GM19397 (cell line): ENCODE measurements at regions not wholly inside any gene's neighbourhood (a gene's known extent, or its start where the extent isn't known, plus 50 kb on each side); places are given as distances from the start of the nearest gene placed in this dataset.
A peak's percentile ranks its signal among the peaks of the same experiment; 100 is the strongest.
"Not testable (repeated sequence)": the region's sequence is repeated elsewhere in the genome, so short reads cannot be mapped to it uniquely, and the experiment has no call there.

Source experiments
- ATAC-seq: cut with Tn5 transposase; IDR thresholded peaks from one replicate; pipeline ENCODE4 v1.9.1; 2021; ENCODE audit warnings: mild to moderate bottlenecking, moderate library complexity; ENCODE audit not compliant: unreplicated experiment

DNA sequence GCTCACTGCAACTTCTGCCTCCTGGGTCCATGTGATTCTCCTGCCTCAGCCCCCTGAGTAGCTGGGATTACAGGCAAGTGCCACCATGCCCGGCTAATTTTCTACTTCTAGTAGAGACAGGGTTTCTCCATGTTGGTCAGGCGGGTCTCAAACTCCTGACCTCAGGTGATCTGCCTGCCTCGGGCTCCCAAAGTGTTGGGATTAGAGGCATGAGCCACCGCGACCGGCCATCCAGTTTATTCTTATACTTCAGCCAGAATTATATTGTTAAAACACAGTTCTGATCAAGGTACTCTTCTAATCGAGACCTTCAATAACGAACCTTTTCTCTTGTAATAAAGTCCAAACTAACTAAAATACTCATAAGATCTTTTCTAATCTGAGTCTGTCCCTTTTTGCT lies 119.6 kb upstream of the FAR2 start:
- not testable (repeated sequence) for ATAC-seq

DNA sequence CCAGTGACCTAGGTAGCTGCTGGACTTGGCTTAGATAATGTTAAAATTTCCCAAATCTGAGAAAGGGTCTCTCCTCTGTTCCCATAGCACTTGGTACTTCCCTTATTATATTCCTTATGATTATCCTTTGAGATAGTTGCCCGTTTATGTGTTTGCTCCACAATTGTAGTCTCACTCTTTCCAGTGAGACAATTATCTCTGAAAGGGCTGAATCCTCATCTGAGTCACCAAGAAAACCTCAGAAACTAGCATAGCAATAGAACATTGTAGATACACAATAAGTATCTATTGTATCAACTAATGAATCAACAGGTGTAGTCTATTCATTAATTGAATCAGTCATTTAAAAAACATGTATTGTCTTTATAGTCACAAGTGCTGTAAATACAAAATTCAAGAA lies 119.1 kb upstream of the FAR2 start:
- ATAC-seq = no peak

DNA sequence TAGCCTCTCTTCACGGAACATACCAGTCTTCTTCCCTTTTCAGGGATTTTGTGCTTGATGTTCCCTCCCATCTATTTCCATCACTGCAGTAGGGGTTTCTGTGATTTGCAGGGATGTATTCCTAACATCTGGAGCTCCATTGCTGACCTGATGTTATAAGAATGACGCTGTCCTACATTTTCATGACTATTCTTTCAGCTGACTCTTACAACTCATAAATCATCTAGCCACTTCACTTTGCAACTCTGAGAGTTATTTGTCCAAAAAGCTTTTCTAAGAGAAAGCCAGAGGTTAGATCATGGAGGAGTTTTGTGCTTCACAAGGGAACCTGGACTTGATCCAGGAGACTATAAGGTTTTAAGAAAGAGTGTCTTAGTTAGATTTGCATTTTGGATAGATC lies 116.6 kb upstream of the FAR2 start:
- no peak for ATAC-seq

DNA sequence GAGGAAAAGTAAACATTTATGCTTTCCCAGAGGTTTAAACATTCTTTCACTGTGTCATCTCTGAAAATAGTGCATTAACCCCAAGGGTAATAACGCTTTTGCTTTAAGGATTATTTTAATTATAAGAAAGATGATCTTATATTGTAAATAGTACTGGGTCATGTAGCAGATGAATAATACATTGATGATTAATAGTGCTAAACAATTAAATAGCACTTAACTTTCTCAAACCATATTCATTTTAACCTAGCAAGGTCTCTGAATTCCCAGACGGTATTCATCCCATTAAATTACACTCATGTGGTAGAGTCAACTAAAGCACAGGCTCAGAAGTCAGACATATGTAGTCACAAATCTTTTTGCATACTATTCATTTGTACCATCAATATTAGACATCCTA lies 115.6 kb upstream of the FAR2 start:
- no peak for ATAC-seq

DNA sequence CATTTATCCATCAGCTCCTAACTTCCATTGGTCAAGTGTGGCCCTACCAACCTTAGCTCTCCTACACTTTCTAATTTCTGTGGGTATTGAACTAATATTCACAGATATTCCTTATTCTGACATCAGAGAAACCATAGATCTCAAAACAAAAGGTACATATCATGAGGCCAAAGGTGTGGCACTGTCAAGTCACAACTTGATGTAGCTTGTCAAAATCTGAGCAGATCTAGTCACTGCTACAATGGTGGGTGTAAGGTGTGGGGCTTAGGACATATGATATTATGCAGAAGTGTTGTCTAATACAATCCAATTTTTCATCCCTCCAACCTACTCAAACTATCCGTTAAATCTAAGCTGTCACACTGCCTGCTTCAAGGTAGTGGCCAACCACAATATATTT lies 114.0 kb upstream of the FAR2 start:
- ATAC-seq = no peak

DNA sequence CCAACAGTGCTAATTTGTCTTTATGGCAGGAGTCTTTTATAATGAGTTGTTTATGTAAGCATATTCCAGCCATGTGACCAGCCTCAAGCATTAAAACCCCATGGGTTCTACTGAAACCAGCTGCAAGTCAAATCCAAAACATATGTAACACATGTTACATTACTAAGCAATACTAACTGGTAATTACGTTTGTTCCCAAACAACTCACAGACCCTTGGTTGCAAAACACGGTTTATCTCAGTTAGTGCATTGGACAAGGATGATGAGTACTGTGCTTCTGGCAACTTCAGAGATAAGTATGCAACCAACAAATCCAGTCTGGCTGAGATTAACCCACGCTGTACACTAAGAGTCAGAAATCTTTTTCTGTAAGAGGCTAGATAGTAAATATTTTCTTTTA lies 110.1 kb upstream of the FAR2 start:
- ATAC-seq = no peak

DNA sequence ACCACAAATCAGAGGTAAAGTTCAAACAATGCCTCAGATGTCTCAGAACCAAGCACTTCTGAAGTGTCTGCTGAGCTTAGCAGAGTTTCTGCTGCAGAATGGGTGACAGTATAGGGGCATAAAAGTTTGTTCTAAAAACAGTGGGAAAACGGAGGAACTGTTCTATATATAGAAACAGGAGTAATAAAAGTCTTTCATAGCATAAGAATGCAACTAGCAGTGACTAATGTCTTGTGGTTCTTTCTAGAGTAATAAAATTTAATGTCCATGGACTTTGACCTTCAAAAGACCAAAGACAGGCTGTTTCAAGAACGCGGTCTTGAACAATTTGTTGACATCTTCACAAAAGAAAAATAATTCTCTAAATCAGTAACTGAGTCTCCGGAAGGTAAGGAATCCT lies 107.5 kb upstream of the FAR2 start:
- no peak for ATAC-seq

DNA sequence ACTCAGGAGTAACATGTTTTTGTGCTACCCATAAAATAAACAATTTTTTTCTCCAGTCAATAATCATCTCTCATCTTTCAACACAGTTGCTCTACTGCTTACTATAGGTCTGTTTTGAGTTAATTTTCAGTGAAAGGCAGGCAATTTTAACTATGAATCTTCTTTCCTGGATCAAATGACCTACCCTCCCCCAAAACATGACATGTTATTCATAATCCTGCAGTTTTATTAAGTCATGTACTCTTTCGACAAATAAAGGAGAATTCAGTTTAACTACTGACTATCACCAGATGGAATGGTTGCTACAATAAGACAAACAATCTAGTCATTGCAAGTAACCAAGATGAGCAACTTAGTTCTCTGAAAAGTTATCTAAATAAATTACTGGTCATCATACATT lies 106.0 kb upstream of the FAR2 start:
- no peak for ATAC-seq

DNA sequence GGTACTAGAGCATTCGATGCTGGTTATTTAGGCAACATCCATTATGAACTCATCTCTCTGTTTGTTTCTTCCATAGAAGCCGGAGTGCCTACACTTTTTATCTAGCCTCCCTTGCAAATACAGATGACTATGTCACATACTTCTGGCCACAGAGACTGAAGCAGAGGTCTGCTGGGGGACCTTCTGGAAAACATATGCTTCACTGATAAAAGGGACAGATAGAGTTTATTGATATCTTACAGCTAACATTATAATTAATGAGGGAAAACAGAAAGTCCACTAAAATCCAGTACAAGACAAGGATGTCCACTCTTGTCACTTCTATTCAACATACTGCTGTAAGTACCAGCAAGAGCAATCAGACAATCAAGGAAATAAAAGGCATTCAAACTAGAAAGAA lies 104.3 kb upstream of the FAR2 start:
- ATAC-seq = no peak

DNA sequence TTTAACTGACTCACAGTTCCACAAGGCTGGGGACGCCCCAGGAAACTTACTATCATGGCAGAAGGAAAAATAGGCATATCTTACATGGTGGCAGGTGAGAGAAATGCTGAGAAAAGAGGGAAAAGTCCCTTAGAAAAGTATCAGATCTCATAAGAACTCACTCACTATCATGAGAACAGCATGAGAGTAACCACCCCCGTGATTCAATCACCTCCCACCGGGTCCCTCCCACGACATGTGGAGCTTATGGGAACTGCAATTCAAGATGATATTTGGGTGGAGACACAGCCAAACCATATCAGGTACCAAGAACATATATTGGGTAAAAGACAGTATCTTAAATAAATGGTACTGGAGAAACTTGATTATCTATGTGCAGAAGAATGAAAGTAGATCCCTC lies 100.3 kb upstream of the FAR2 start:
- ATAC-seq = no peak

DNA sequence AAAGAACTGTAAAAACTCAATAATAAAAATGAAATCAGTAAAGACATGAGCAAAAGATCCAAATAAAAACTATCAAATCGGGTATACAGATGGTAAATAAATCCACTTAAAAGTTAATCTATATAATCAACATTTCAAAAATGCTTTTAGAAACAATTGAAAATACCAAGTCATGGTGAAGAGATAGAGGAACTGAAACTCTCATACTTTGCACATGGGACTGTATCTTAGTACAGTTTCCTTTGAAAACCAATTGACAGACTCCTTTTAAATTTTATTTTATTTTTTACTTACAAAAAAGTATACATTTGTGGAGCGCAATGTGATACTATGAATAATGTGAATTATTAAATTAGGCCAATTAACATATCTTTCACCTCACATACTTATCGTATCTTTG lies 98.6 kb upstream of the FAR2 start:
- ATAC-seq = no peak

DNA sequence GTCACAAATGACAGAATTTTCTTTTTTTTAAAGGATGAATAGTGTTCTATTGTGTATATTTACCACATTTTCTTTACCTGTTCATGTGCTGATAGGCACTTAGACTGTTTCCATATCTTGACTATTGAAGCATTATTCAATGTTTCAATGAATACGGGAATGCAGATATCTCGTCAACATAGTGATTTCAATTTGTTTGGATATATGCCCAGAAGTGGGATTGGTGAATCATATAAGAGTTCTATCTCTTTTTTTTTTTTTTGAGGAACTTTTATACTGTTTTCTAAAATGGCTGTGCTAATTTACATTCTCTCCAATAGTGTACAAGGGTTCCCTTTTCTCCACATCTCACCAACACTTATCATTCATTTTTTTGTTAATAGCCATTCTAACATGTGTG lies 97.9 kb upstream of the FAR2 start:
- no peak for ATAC-seq

DNA sequence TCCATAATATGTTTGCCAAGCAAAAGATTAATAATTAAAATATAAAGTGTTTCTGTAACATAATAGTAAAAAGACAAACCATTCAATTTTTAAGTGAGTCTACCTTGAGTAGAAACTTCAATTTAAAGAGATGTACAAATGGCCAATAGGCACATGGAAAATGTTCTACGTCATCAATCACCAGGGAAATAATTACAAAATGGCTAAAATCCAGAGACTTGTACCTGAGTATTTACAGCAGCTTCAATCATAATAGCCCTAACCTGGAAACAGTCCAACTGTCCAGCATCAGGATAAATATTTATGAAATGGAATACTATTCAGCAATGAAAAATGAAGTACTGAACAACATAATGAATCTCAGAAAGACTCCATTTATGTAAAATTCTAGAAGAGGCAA lies 95.5 kb upstream of the FAR2 start:
- no peak for ATAC-seq

DNA sequence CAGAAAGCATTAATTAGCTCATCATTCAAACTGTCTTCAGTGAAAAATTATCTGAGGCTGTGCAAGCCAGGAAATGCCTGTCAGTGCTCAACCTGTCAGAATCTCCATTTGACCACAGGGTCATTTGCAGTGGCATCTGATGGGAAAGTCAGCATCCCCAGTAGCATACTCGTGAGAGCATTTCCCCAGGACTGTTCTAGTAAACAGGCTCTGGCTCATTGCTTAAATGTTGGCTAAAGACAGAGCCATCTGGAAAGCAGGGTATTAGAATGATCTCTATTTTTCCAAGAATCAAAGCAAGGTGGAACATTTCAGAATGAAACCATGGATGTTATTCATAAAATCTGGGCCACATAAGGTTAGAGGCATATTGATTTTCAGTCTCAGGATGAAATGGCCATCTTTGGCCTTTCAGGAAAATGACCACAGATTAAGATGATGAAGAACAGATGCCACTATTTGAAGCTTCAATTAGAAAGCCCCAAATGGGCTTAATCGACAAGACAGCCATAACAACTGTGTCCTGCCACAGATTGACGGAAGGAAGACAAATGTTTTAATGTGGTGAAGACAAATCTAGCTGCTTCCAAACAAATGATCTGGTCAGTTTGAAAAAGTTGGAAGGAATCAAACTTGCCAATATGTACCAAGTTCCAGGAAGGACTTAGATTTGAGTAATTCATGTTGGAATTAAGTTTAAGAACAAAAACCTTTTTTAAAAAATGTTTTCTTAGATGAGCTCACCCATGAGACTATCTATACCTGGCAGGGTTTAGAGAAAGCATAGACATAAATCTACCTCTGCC lies 94.0 kb upstream of the FAR2 start:
- no peak for ATAC-seq

DNA sequence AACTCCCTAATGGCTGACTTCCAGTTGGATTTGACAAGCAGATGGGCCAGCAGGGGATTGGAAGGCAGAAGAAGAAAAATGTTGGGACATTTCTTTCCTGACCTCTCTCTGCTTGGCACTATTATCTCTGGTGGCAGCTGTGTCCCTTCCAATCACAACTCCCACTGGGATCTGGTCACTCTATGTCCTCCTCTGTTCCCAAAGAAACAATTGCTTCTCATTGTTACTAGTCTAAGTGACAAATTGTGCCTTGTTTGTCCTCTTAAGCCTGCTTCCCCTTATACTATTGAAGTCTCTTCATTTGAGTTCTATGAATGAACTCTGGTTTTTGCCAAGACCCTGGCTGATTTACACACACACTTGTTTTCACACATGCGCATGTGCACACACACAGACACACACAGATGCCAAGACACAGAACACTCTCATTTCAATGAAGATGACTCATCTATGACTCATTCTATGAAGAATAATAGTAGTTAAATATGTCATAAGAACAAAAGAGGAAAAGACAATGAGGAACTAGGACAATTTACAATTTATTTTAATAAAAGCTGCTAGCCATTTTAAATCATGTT lies 83.0 kb upstream of the FAR2 start:
- ATAC-seq = no peak

DNA sequence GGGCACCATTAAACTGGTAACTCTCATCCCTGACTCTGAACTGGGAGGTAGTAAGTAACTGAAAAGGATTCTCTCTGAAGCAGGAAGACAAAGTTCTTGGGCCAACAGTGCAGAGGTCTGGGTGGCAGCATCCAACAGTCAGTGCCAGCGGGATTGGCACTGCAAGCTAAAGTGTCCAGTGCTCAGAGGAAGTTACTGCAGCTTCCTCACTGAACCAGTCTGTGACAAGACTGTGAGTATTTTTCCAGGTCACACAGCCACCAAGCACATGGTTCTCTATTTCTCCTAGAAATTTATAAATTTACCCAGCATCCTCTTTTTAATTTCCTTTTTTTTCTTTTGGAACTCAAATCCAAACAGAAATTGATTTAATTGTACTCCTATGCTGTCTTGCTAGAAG lies 81.6 kb upstream of the FAR2 start:
- ATAC-seq = no peak

DNA sequence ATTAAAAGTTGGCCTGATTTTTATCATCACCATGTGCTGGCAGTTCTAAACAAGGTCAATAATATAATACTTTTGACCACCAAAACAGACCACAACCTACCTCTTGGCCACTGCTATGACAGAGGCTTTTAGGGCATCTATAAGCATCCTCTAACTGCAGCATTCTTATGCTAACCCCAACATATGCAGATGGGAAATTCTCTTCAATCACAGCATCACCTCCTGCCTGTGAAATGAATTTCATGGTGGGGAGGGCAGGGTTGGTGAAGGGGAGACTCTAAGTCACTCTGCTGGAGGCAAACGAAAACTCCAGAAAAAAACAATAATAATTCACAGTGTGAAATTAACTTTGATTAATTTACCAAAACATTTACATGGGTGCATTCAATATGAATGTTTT lies 78.8 kb upstream of the FAR2 start:
- ATAC-seq = no peak

DNA sequence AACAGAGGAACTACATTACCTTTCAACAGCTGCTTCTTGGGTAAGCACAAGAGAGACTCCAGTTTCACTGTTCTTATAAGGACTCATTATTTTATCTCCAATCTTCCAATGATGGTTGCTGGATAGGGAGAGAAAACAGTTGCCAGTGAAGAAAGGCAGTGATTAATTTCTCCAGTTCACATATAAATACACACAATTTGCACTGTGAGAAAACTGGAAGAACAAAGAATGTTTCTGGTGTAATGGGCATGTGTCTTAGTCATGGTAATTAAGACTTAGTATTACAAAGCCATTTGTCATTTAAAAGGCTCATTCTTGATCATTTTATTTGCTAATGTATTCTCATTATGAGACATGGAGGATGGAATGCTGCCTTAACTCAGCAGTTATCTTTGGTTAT lies 78.0 kb upstream of the FAR2 start:
- ATAC-seq = no peak

DNA sequence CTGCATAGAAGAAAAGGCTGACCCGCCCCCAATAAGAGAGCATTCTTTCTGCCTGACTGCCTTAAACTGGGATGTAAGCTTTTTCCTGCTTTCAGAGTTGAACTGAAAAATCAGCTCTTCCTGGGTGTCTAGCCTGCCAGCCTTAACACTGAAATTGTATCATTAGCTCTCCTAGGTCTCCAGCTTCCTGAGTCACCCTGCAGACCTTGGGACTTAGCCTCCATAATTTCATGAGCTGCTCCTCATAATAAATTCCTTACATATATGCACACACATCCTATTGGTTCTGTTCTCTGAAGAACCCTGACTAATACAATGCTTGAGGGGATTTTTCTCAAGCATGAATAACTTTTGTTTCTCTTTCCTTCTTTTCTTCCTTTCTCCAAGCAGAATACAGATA lies 76.4 kb upstream of the FAR2 start:
- no peak for ATAC-seq

DNA sequence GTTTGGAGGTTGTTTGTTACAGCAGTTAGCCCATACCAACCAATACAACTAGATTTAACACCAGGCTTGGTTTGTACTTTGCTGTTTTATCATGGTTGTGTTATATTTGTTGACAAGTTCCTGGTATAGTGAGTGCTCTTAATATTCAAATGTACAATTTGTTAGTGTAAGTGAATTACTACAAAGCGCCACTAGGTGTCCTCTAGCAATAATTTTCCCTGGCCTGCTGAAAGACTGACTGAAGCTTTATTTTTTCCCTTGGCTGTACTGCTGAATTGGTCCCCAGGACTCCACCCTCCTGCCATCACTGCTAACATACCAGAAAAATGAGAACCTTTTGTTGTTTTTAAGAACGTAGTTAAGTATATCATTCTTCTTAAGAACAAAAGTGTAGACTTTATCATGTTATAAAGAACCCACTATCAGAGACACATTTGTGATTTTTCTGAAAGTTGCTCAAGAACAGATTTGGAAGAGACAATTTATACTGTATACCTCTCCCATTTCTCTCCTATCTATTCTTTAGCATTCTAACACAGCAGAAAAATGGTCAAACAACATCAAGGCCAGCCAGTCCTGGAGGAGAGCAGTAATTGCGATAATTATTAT lies 75.3 kb upstream of the FAR2 start:
- ATAC-seq = peak; percentile 79

DNA sequence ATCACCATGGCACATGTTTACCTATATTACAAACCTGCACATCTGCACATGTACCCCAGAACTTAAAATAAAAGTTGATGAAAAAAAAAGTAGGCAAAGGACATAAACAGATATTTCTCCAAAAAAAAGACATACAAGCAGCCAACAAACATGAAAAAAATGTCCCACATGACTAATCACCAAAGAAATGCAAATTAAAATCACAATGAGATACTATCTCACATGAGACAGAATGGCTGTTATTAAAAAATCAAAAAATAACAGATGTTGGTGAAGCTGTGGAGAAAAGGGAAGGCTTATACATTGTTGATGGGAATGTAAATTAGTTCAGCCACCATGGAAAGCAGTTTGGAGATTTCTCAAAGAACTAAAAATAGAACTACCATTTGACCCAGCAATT lies 68.0 kb upstream of the FAR2 start:
- no peak for ATAC-seq

DNA sequence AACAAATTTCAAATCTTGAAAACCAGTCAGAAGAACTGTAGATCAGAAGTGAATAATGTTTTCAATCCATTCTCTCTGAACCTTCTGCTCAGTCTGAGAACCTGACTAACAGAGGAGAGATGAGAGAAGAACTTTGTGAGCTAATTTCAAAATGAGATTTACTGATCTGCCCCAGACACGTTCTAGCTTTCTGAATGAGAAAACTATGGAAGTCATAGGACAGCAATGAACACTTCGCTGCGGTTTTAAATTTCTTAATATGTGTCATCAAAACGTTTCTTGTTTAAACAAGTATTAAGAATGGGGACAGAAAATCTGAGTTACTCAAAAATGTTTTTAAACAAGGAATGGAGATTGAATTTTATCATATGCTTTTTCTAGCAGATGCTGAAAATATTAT lies 66.6 kb upstream of the FAR2 start:
- no peak for ATAC-seq
